Subcutaneous abdominal adipose tissue (tissue), 5 donors: ENCODE measurements at regions not wholly inside any gene's neighbourhood (a gene's known extent, or its start where the extent isn't known, plus 50 kb on each side); places are given as distances from the start of the nearest gene placed in this dataset.

Source experiments
- H3K27ac ChIP-seq: one replicate; pipeline ENCODE4 v1.7.0; 2013; ENCODE audit warnings: low read depth, mild to moderate bottlenecking, inconsistent platforms, low read length, moderate library complexity
- H3K27me3 ChIP-seq, 5 donors: one replicate each; pipeline ENCODE4 v1.7.0; 2013; ENCODE audit warnings: low read length in 5 of 5, inconsistent platforms in 1 of 5; ENCODE audit not compliant: control insufficient read depth in 5 of 5, insufficient read depth in 4 of 5
- H3K36me3 ChIP-seq, 5 donors: one replicate each; pipeline ENCODE4 v1.7.0; 2013; ENCODE audit warnings: low read length in 5 of 5; ENCODE audit not compliant: control insufficient read depth in 5 of 5, insufficient read depth in 5 of 5
- H3K4me1 ChIP-seq, 5 donors: one replicate each; pipeline ENCODE4 v1.7.0; 2013; ENCODE audit warnings: low read length in 5 of 5, mild to moderate bottlenecking in 3 of 5, moderate library complexity in 1 of 5; ENCODE audit not compliant: control insufficient read depth in 5 of 5, insufficient read depth in 5 of 5
- H3K4me3 ChIP-seq, 5 donors: one replicate each; pipeline ENCODE4 v1.7.0; 2013; ENCODE audit warnings: low read length in 5 of 5, low read depth in 1 of 5
- H3K9ac ChIP-seq, 5 donors: one replicate each; pipeline ENCODE4 v1.7.0; 2013; ENCODE audit warnings: low read length in 5 of 5, mild to moderate bottlenecking in 4 of 5, moderate library complexity in 3 of 5
- H3K9me3 ChIP-seq, 5 donors: one replicate each; pipeline ENCODE4 v1.7.0; 2013; ENCODE audit warnings: low read length in 5 of 5; ENCODE audit not compliant: control insufficient read depth in 5 of 5
- donor health status: healthy.
- donor health status: healthy.
- donor health status: healthy.
- donor health status: healthy.
- donor health status: healthy.

DNA sequence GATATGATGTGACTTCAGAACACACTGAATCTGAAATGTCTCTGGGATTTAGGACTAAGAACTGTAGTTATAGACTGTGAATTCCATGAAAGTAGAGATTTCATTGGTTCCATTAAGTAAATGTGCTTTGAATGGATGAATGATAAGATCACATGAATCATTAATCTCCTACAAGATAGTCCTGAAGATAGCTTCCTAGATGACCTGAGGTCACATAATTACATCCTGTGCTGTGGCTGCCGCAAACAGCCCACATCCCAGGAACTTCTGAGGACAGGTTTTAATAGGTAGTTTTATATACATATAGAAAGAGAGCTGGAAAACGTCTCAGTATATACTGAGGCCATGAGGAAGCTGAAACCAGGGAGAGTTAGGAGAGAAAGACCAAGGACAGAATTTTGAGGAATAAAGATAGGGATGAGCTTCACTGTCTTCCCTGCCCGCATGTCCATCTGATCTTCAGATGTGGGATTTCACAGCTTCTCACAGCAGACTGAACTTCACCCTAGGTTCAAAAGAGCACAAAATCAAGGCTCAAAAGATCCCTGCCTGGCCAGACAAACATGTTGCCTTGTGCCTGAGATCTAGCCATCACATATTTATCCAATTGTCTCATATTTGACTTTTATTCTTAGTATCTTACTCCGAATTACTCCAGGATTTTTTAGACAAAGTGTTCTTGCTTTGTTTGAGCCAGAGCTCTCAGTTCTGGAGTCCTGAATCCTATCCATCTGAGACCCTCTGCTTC lies 188.2 kb downstream of the IRS1 start:
- no peaks in the 10 kb centered on the region for H3K9me3 ChIP-seq
- H3K36me3 ChIP-seq, result no peaks in the 10 kb centered on the region
- H3K4me1 ChIP-seq, result no peaks in the 10 kb centered on the region
- H3K27me3 ChIP-seq, result no peaks in the 10 kb centered on the region
- H3K4me3 ChIP-seq, result no peak overlapping the region
- no peak overlapping the region for H3K9ac ChIP-seq
- no peak overlapping the region for H3K27ac ChIP-seq

DNA sequence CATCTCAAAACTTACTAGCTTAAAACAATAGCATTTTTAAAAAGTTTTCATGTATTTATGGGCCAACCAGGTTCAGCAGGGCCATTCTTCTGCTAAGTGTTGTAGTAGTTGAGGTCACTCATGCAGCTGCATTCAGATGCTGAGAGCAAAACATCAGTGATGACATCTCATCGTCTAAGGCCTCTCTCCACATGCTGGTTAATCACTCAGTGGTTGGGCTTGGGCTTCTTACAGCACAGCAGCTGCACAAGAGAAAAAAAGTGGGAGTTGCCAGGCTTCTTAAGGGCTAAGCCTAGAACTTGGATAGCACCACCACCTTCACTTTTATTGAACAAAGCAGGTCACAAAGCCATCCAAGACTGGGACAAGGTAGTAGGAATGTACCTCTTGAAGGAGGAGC lies 190.3 kb downstream of the IRS1 start:
- H3K27me3 ChIP-seq, result peaks cover 0 to 3% (median 0%) of the 10 kb centered on the region in 5 donors
- H3K9ac ChIP-seq, result no peak overlapping the region
- H3K27ac ChIP-seq, result no peak overlapping the region
- no peaks in the 10 kb centered on the region for H3K9me3 ChIP-seq
- no peaks in the 10 kb centered on the region for H3K4me1 ChIP-seq
- no peak overlapping the region for H3K4me3 ChIP-seq
- no peaks in the 10 kb centered on the region for H3K36me3 ChIP-seq

DNA sequence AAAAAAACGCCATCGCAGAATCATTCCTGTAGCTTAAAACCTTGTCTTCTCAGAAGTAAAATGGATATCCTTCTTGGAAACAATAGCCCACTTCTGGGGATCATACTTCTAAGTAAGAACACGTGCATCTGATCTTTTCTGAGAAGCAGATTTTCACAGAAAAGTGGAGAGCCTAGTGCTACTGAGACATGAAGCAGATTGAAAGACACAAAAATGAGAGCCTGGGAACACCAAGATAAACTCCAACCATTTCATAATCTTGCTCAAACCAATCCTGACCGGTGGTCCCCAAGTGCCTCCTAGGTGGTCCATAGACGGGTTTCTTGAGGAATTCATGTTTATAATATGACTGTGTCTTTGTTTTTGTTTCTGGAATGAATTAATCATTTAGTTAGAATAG lies 191.2 kb downstream of the IRS1 start:
- H3K9me3 ChIP-seq, result no peaks in the 10 kb centered on the region
- H3K27me3 ChIP-seq, result peaks cover 0 to 3% (median 0%) of the 10 kb centered on the region in 5 donors
- no peak overlapping the region for H3K9ac ChIP-seq
- no peak overlapping the region for H3K4me3 ChIP-seq
- H3K36me3 ChIP-seq, result no peaks in the 10 kb centered on the region
- no peak overlapping the region for H3K27ac ChIP-seq
- no peaks in the 10 kb centered on the region for H3K4me1 ChIP-seq

DNA sequence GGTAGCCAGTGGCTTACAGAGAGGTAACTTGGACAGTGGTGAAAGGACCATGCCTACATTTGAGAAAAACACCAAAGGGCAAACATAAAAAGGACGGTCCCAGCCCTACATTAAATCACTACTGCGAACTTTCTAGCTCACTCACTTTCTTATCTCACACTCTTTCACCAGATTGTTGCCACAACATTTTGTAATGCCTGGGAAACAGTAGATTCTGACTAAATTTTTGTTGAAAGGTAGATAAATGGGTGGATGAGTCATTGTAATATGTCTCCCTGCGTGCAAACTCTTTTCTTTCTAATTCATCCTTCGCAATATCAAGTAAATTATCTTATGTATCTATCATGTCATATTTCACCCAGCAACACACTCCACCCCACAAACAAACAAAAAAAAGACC lies 192.2 kb downstream of the IRS1 start:
- H3K36me3 ChIP-seq, result no peaks in the 10 kb centered on the region
- peaks cover 0 to 3% (median 0%) of the 10 kb centered on the region in 5 donors for H3K27me3 ChIP-seq
- no peak overlapping the region for H3K27ac ChIP-seq
- H3K4me3 ChIP-seq, result no peak overlapping the region
- no peaks in the 10 kb centered on the region for H3K4me1 ChIP-seq
- no peaks in the 10 kb centered on the region for H3K9me3 ChIP-seq
- H3K9ac ChIP-seq, result no peak overlapping the region

DNA sequence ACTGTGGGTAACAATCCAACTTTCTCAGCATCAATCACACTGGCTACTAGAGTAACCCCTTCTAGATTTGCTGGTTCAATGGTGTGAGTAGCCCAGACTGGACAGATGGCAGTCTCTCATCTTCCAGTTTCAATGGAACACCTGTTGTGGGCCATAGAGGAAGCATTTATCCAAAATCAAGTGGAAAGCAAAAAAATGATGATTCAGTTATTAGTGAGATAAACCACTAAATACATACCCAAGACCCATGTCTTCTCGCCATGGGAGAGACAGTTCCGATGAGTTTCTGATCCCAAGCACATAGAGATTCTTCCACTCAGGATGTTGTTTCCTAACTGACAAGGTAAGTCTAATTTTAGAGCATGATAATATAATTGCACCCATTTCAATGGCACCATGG lies 194.0 kb downstream of the IRS1 start:
- Histone ChIP-seq H3K27ac (no peak overlapping the region), H3K27me3 (peaks cover 0 to 3% (median 0%) of the 10 kb centered on the region in 5 donors)

DNA sequence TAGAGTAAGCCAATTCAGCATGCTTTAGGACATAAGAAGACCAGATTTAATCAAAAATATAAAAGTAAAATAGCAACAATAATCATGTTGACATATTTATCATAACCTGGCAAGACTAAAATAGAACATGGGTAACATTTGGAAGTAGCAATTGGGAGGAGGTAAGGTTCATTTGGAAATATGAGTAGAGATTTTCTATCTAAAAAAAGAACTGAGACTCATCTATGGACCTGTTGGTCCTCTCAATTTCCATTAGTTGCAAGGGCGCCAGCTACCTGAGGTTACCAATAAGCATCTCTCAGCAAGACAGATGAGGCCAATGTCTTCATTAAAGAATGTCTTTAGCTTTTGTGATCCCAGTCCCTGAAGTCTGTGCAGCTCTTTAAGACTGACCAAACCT lies 196.0 kb downstream of the IRS1 start:
- Histone ChIP-seq H3K9me3 (no peaks in the 10 kb centered on the region), H3K36me3 (no peaks in the 10 kb centered on the region), H3K27me3 (peaks cover 0 to 3% (median 0%) of the 10 kb centered on the region in 5 donors), H3K9ac (no peak overlapping the region), H3K27ac (no peak overlapping the region), H3K4me3 (no peak overlapping the region), H3K4me1 (no peaks in the 10 kb centered on the region)

More for the DNA sequence above, 194.0 kb downstream of the IRS1 start:
- Histone ChIP-seq H3K4me1 (no peaks in the 10 kb centered on the region), H3K9me3 (no peaks in the 10 kb centered on the region), H3K36me3 (no peaks in the 10 kb centered on the region), H3K9ac (no peak overlapping the region), H3K4me3 (no peak overlapping the region)

DNA sequence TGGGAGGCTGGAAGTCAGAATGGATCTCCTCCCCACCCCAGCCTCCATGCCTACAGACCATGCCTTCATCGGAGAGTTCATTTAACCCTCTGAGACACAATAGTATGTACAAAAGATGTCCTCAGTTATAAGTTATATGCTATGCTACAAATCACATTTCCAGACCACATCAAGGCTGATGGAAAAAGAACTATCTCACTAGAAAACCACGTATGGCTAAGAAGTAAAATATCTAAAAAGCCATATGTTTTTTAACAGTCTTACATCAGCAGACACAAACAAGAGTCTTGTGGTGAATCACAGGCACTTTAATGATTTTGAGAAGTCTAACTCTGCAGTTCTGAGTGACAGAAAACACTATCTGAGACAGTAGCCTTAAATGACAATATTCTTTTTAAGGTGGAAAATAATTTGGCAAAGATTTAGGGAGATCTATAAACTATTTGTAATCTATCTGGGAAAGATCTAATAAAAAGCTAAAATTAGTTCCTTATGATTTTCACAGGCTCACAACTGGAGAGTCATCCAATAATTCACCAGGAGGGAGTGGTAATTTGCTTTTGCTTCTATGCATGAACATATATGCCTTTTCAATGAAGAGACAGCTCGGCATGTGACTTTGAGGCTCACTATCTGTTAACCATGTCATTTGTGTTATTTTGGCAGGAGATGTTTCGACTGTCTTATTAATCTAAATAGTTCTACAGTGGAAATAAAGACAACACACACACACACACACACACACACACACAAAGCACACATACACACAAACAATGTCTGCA lies 197.5 kb downstream of the IRS1 start:
- no peak overlapping the region for H3K9ac ChIP-seq
- H3K4me3 ChIP-seq, result no peak overlapping the region
- H3K27me3 ChIP-seq, result peaks cover 0 to 3% (median 0%) of the 10 kb centered on the region in 5 donors
- H3K36me3 ChIP-seq, result no peaks in the 10 kb centered on the region
- no peak overlapping the region for H3K27ac ChIP-seq
- H3K9me3 ChIP-seq, result no peaks in the 10 kb centered on the region
- H3K4me1 ChIP-seq, result no peaks in the 10 kb centered on the region

DNA sequence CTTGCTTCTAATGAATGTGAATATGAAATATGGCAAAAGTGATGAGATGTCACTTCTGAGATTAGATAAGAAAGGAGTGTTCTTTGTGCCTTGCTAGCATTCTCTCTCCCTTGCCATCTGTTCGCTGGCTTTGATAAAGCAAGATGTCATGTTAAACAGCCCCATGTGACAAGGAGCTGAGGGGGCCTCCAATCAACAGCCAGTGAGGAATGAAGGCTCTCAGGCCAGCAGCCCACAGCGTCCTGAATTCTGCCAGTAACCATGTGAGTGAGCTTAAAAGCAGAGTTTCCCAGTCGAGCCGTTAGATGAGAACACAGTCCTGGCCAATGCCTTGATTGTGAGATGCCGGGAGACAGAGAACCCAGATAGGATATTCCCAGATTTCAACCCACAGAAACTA lies 198.8 kb downstream of the IRS1 start:
- Histone ChIP-seq H3K4me1 (no peaks in the 10 kb centered on the region), H3K4me3 (no peak overlapping the region), H3K27me3 (peaks cover 0 to 3% (median 0%) of the 10 kb centered on the region in 5 donors), H3K36me3 (no peaks in the 10 kb centered on the region), H3K9ac (no peak overlapping the region), H3K27ac (no peak overlapping the region), H3K9me3 (no peaks in the 10 kb centered on the region)

DNA sequence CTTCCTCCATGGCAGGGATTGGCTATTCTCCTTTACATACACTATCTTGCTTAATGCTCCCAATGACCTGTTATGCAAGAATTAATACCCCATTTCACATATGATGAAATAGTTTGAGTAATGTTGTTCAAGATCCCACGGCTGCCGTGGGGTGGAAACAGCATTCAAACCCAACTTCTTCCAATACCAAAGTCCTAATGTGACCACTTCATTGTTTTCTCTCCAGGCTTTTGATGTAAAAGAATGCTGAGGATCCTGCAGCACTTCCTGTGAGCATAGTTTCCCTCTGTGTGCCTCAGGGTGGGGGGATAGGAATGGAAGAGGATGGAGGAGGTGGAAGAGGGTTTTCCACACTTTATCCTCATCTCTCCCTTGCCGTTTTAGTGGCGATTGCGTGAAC lies 199.4 kb downstream of the IRS1 start:
- H3K36me3 ChIP-seq, result no peaks in the 10 kb centered on the region
- no peak overlapping the region for H3K9ac ChIP-seq
- no peak overlapping the region for H3K27ac ChIP-seq
- no peak overlapping the region for H3K4me3 ChIP-seq
- no peaks in the 10 kb centered on the region for H3K9me3 ChIP-seq
- H3K27me3 ChIP-seq, result peaks cover 0 to 3% (median 0%) of the 10 kb centered on the region in 5 donors
- no peaks in the 10 kb centered on the region for H3K4me1 ChIP-seq

DNA sequence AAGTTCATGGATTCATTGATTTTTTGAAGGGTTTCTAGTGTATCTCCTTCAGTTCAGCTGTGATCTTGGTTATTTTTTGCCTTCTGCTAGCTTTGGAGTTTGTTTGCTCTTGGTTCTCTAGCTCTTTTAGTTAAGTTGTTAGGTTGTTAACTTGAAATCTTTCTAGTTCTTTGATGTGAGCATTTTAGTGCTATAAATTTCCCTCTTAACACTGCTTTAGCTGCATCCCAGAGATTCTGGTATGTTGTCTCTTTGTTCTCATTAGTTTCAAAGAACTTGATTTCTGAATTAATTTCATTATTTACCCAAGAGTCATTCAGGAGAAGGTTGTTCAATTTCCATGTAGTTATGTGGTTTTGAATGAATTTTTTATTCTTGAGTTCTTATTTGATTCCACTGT lies 210.6 kb downstream of the IRS1 start:
- no peaks in the 10 kb centered on the region for H3K4me1 ChIP-seq
- no peaks in the 10 kb centered on the region for H3K36me3 ChIP-seq
- H3K9ac ChIP-seq, result no peak overlapping the region
- H3K9me3 ChIP-seq, result peaks cover 0 to 18% (median 0%) of the 10 kb centered on the region in 5 donors
- H3K27ac ChIP-seq, result no peak overlapping the region
- peaks cover 0 to 6% (median 0%) of the 10 kb centered on the region in 5 donors for H3K27me3 ChIP-seq
- H3K4me3 ChIP-seq, result no peak overlapping the region
